HEK293 (cell line): ENCODE measurements at regions not wholly inside any gene's neighbourhood (a gene's known extent, or its start where the extent isn't known, plus 50 kb on each side); places are given as distances from the start of the nearest gene placed in this dataset.

Experiments used
- CTCF ChIA-PET: fragments of 350-600 bp; formaldehyde crosslinking; extraction: SDS; loops from one replicate; lab custom pipeline; 2021; ENCODE audit warnings: antibody characterized with exemption; lab: Yijun Ruan, JAX
- POLR2A ChIA-PET: fragments of 300-600 bp; formaldehyde crosslinking; extraction: SDS; loops from one replicate; lab custom pipeline; 2020; ENCODE audit warnings: antibody characterized with exemption, inconsistent platforms; lab: Yijun Ruan, JAX
- H3K27ac ChIP-seq: fragments of 200-500 bp; sonication (Bioruptor generic); 2 replicates; pipeline ENCODE4 v1.5.1; 2014; ENCODE audit warnings: low read depth, low read length, control low read depth, inconsistent platforms; ENCODE audit errors: extremely low read depth
- H3K36me3 ChIP-seq, 2 experiments: fragments of 200-500 bp in 1 of 2; sonication (Bioruptor generic) in 1 of 2; 1 replicate in 1 of 2; 2 replicates in 1 of 2; pipeline ENCODE4 v1.5.1; 2014 to 2017; ENCODE audit warnings: inconsistent platforms in 2 of 2, low read length in 2 of 2; ENCODE audit not compliant: control insufficient read depth in 2 of 2, insufficient read depth in 1 of 2
- H3K4me1 ChIP-seq: fragments of 200-500 bp; sonication (Bioruptor generic); 2 replicates; pipeline ENCODE4 v1.5.1; 2014; ENCODE audit warnings: mild to moderate bottlenecking, low read length, inconsistent platforms; ENCODE audit not compliant: control insufficient read depth, insufficient read depth
- H3K4me3 ChIP-seq: 2 replicates; pipeline ENCODE4 v1.5.1; 2011; ENCODE audit warnings: low read depth, mild to moderate bottlenecking, control low read depth, low read length, moderate library complexity
- H3K9me3 ChIP-seq: fragments of 200-500 bp; sonication (Bioruptor generic); 2 replicates; pipeline ENCODE4 v1.5.1; 2014; ENCODE audit warnings: low read depth, low read length, inconsistent platforms; ENCODE audit not compliant: control insufficient read depth, insufficient read depth
- KLF10 ChIP-seq: fragments of 450-650 bp; IDR thresholded peaks from 2 replicates; pipeline ENCODE4 v1.5.1; 2018; ENCODE audit warnings: missing biosample characterization, mild to moderate bottlenecking, missing genetic modification characterization
- ZBTB21 ChIP-seq: fragments of 450-650 bp; formaldehyde crosslinking; IDR thresholded peaks from 2 replicates; pipeline ENCODE4 v1.5.1; 2017; ENCODE audit warnings: missing biosample characterization, missing genetic modification characterization
- ZNF211 ChIP-seq: fragments of 450-650 bp; formaldehyde crosslinking; IDR thresholded peaks from 2 replicates; pipeline ENCODE4 v1.5.1; 2016; ENCODE audit warnings: low read depth, missing biosample characterization, missing genetic modification characterization
- ZNF292 ChIP-seq: fragments of 450-650 bp; formaldehyde crosslinking; IDR thresholded peaks from 2 replicates; pipeline ENCODE4 v1.5.1; 2016; ENCODE audit warnings: low read depth, missing biosample characterization, missing genetic modification characterization, borderline replicate concordance
- ZNF324 ChIP-seq: fragments of 450-650 bp; formaldehyde crosslinking; IDR thresholded peaks from 2 replicates; pipeline ENCODE4 v1.5.1; 2016; ENCODE audit warnings: missing biosample characterization, missing genetic modification characterization
- ZNF391 ChIP-seq: fragments of 450-650 bp; formaldehyde crosslinking; IDR thresholded peaks from 2 replicates; pipeline ENCODE4 v1.5.1; 2016; ENCODE audit warnings: low read depth, missing biosample characterization, missing genetic modification characterization, borderline replicate concordance
- ZNF621 ChIP-seq: fragments of 450-650 bp; formaldehyde crosslinking; IDR thresholded peaks from 2 replicates; pipeline ENCODE4 v1.5.1; 2017; ENCODE audit warnings: missing biosample characterization, missing genetic modification characterization
- ZNF654 ChIP-seq: fragments of 450-650 bp; formaldehyde crosslinking; IDR thresholded peaks from 2 replicates; pipeline ENCODE4 v1.5.1; 2016; ENCODE audit warnings: low read depth, missing biosample characterization, missing genetic modification characterization
- ZNF660 ChIP-seq: fragments of 450-650 bp; IDR thresholded peaks from 2 replicates; pipeline ENCODE4 v1.5.1; 2018; ENCODE audit warnings: missing biosample characterization, mild to moderate bottlenecking, missing genetic modification characterization
- ZNF776 ChIP-seq: fragments of 450-650 bp; formaldehyde crosslinking; IDR thresholded peaks from 2 replicates; pipeline ENCODE4 v1.5.0; 2017; ENCODE audit warnings: missing biosample characterization, missing genetic modification characterization, borderline replicate concordance
- ZNF830 ChIP-seq: fragments of 450-650 bp; IDR thresholded peaks from 2 replicates; pipeline ENCODE4 v1.5.0; 2018; ENCODE audit warnings: missing biosample characterization, missing genetic modification characterization, low read depth, mild to moderate bottlenecking, moderate library complexity
- ZSCAN23 ChIP-seq: fragments of 450-650 bp; formaldehyde crosslinking; IDR thresholded peaks from 2 replicates; pipeline ENCODE4 v1.5.1; 2016; ENCODE audit warnings: missing biosample characterization, missing genetic modification characterization
- TF ChIP-seq, protein P1 (sequence below): fragments of 450-650 bp; formaldehyde crosslinking; IDR thresholded peaks from 2 replicates; pipeline ENCODE4 v1.5.1; 2016; ENCODE audit warnings: missing biosample characterization, missing genetic modification characterization

DNA sequence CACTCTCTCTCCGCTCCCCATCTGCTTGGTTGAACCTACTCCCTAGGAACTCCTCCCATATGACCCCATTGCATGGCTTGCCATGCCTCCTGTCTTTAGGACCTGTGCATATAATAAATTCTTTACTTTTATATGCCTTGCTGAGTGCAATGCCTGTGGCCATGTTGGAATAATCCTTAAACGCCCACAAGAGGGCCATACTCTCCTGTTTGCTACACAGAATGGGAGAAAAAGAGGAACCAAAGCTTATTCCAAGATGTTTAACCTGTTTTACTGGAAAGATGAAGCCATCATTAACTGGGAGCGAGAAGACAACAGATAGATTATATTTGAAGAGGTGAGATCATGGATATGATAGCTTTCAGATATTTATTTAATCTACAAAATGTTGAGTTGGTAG, 1097.8 kb downstream of the NAALADL2 start:
- ChIA-PET CTCF (interaction anchor here (0.6 to 1.3 kb wide), 4 partner anchors 10 to 706 kb away, joined by 5 to 8 read pairs (median 6); no protein-coding TSS in a partner anchor), POLR2A (no interaction called here)
- Histone ChIP-seq H3K9me3 (no peaks in the 10 kb centered on the region), H3K4me3 (no peak overlapping the region), H3K4me1 (no peaks in the 10 kb centered on the region), H3K27ac (no peak overlapping the region), H3K36me3 (no peaks in the 10 kb centered on the region)
- TF ChIP-seq ZNF830 (no peak), ZNF654 (tag by site-specific recombination) (peak; percentile 39)

DNA sequence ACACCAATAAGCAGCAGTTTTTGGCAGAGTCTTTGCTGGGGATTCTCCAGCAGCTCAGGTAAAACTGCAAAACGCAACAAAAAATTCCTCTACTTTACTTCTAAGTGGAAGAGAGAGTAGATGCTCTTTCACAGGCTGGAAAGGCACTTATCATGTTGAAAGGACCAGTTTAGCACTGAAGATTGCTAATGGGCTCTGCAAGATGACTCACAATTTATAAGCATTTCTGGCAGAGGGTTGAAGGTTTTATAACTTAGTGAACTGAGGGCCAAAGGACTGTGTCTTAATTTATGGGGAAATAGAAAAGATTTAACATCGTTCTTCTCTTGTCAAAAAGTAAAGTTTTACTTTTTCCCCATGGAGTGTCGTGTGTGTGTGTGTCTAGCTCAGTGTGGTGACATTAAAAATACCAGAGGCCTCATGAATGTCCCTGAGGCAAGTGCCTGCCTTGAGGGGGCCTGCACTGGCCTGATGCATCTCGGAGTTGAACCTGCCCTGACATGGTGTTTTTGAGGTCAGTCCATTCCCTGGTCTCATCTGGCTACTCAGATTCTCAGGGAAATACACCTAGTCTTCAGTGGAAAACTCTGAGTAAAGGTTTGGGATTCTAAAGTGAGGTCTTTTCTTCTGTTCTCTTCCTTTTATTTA, 1092.0 kb downstream of the NAALADL2 start:
- TF ChIP-seq ZNF211 (tag by site-specific recombination): no peak
- no peak for TF ChIP-seq ZNF391 (tag by site-specific recombination)
- H3K36me3 ChIP-seq: no peaks in the 10 kb centered on the region
- no peaks in the 10 kb centered on the region for H3K4me1 ChIP-seq
- H3K27ac ChIP-seq: no peak overlapping the region
- no peak overlapping the region for H3K4me3 ChIP-seq
- POLR2A ChIA-PET: no interaction called here
- CTCF ChIA-PET: interaction anchor here (1.2 kb wide), 1 partner anchor 7 kb away, joined by 3 read pairs; no protein-coding TSS in a partner anchor
- no peaks in the 10 kb centered on the region for H3K9me3 ChIP-seq

DNA sequence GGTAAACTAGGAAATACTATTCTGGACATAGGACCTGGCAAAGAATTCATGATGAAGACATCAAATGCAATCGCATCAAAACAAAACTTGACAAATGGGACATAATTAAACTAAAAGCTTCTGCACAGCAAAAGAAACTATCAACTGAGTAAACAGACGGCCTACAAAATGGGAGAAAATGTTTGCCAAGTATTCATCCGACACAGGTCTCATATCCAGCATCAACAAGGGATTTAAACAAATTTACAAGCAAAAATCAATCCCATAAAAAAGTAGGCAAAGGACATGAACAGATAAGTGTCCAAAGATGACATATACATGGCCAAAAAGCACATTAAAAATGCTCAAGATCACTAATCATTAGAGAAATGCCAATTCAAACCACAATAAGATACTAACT, 1088.9 kb downstream of the NAALADL2 start:
- ChIA-PET CTCF (no interaction called here), POLR2A (no interaction called here)
- Histone ChIP-seq H3K36me3 (no peaks in the 10 kb centered on the region), H3K4me1 (no peaks in the 10 kb centered on the region), H3K4me3 (no peak overlapping the region), H3K27ac (no peak overlapping the region), H3K9me3 (no peaks in the 10 kb centered on the region)
- TF ChIP-seq KLF10 (tag by site-specific recombination) (no peak), ZNF621 (no peak), ZNF660 (tag by site-specific recombination) (no peak), ZSCAN23 (tag by site-specific recombination) (no peak), ZBTB21 (no peak), ZNF776 (tag by site-specific recombination) (no peak), ZNF324 (tag by site-specific recombination) (no peak), ZNF292 (no peak)
- TF ChIP-seq, protein P1, sequence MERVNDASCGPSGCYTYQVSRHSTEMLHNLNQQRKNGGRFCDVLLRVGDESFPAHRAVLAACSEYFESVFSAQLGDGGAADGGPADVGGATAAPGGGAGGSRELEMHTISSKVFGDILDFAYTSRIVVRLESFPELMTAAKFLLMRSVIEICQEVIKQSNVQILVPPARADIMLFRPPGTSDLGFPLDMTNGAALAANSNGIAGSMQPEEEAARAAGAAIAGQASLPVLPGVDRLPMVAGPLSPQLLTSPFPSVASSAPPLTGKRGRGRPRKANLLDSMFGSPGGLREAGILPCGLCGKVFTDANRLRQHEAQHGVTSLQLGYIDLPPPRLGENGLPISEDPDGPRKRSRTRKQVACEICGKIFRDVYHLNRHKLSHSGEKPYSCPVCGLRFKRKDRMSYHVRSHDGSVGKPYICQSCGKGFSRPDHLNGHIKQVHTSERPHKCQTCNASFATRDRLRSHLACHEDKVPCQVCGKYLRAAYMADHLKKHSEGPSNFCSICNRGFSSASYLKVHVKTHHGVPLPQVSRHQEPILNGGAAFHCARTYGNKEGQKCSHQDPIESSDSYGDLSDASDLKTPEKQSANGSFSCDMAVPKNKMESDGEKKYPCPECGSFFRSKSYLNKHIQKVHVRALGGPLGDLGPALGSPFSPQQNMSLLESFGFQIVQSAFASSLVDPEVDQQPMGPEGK (tag by site-specific recombination): no peak

DNA sequence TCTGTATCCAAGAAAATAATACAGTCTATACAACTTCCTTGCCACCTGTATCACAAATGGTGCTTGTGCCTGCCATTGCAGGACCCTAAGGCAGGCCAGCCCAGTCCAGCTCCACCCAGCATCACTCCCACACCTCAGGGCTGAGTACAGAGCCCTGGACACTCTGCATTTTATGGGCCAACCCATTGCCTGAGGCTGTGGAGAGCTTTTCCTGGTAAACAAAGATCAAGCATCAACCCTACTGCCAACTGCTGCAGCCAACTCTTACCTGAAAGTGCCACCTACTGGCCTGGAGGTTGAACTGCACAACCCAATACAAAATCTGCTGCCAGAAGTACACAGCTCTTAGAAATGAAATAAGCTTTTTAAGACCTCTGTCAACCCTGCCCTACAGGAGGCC, 1082.2 kb downstream of the NAALADL2 start:
- no peak overlapping the region for H3K27ac ChIP-seq
- no peaks in the 10 kb centered on the region for H3K9me3 ChIP-seq
- ChIA-PET POLR2A (no interaction called here), CTCF (interaction anchor here (0.6 to 0.7 kb wide), 2 partner anchors 12 to 29 kb away, joined by 3 read pairs; no protein-coding TSS in a partner anchor)
- H3K4me3 ChIP-seq: no peak overlapping the region
- no peaks in the 10 kb centered on the region for H3K36me3 ChIP-seq
- H3K4me1 ChIP-seq: no peaks in the 10 kb centered on the region
- TF ChIP-seq ZNF391 (tag by site-specific recombination) (no peak), ZNF654 (tag by site-specific recombination) (peak; percentile 42)
